Suprapubic skin (tissue), 4 donors: ENCODE measurements at regions not wholly inside any gene's neighbourhood (a gene's known extent, or its start where the extent isn't known, plus 50 kb on each side); places are given as distances from the start of the nearest gene placed in this dataset.

Experiments
- DNase-seq, 2 donors: peaks; one replicate each; pipeline ENCODE4 v3.0.0-alpha.2; 2019; ENCODE audit warnings: low spot score in 2 of 2
- H3K27ac ChIP-seq: fragments of 200-600 bp; sonication (generic); one replicate; pipeline ENCODE4 v1.5.1; 2019
- H3K27me3 ChIP-seq: fragments of 200-600 bp; sonication (generic); one replicate; pipeline ENCODE4 v1.5.1; 2019
- H3K36me3 ChIP-seq: fragments of 200-600 bp; sonication (generic); one replicate; pipeline ENCODE4 v1.5.1; 2019
- H3K4me1 ChIP-seq: fragments of 200-600 bp; sonication (generic); one replicate; pipeline ENCODE4 v1.5.1; 2019
- H3K4me3 ChIP-seq: fragments of 200-600 bp; sonication (generic); one replicate; pipeline ENCODE4 v1.5.1; 2019; ENCODE audit warnings: mild to moderate bottlenecking
- H3K9me3 ChIP-seq: fragments of 200-600 bp; sonication (generic); one replicate; pipeline ENCODE4 v1.5.1; 2019
- EP300 ChIP-seq: sonication (generic); formaldehyde crosslinking; IDR thresholded peaks from one replicate; pipeline ENCODE4 v1.6.1; 2017; ENCODE audit warnings: antibody characterized with exemption
- POLR2A ChIP-seq, 2 donors: fragments of 450-650 bp; IDR thresholded peaks; one replicate each; pipeline ENCODE4 v1.6.1; 2017; ENCODE audit warnings: antibody characterized with exemption in 2 of 2, mild to moderate bottlenecking in 2 of 2, moderate library complexity in 2 of 2
- POLR2AphosphoS5 ChIP-seq, 3 donors: sonication (generic); formaldehyde crosslinking; IDR thresholded peaks; one replicate each; pipeline ENCODE4 v1.6.1; 2017; ENCODE audit warnings: antibody characterized with exemption in 3 of 3
- WGBS: methylation state at CpG from one replicate; pipeline ENCODE4 v1.1.5; 2018; 5-methylcytosine and 5-hydroxymethylcytosine counted together
- TF ChIP-seq, protein P1 (sequence below), 2 donors: fragments of 200-600 bp in 1 of 2; fragments of 450-650 bp in 1 of 2; sonication (generic) in 1 of 2; IDR thresholded peaks; one replicate each; pipeline ENCODE4 v1.5.1; 2016 to 2019; ENCODE audit warnings: antibody characterized with exemption in 2 of 2, mild to moderate bottlenecking in 1 of 2, moderate library complexity in 1 of 2

- peak overlapping the region; percentile 51 for H3K27ac ChIP-seq
- H3K4me1 ChIP-seq, result peaks cover 36% of the 10 kb centered on the region
- no peaks in the 10 kb centered on the region for H3K36me3 ChIP-seq
- no peaks in the 10 kb centered on the region for H3K9me3 ChIP-seq
- 91% methylated on average over 5 of the region's 5 CpGs for WGBS
- TF ChIP-seq EP300 (no peak), POLR2AphosphoS5 (IDR thresholded peaks at IDR 0.05) (no peak), POLR2A (IDR thresholded peaks at IDR 0.05) (no peak)
- TF ChIP-seq, protein P1, sequence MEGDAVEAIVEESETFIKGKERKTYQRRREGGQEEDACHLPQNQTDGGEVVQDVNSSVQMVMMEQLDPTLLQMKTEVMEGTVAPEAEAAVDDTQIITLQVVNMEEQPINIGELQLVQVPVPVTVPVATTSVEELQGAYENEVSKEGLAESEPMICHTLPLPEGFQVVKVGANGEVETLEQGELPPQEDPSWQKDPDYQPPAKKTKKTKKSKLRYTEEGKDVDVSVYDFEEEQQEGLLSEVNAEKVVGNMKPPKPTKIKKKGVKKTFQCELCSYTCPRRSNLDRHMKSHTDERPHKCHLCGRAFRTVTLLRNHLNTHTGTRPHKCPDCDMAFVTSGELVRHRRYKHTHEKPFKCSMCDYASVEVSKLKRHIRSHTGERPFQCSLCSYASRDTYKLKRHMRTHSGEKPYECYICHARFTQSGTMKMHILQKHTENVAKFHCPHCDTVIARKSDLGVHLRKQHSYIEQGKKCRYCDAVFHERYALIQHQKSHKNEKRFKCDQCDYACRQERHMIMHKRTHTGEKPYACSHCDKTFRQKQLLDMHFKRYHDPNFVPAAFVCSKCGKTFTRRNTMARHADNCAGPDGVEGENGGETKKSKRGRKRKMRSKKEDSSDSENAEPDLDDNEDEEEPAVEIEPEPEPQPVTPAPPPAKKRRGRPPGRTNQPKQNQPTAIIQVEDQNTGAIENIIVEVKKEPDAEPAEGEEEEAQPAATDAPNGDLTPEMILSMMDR (IDR thresholded peaks at IDR 0.05), result no peak
- no peak overlapping the region for H3K4me3 ChIP-seq
- no peak for DNase-seq
- no peaks in the 10 kb centered on the region for H3K27me3 ChIP-seq
These were observed 152.7 kb downstream of the CD83 start for GRCh38 chr6:14270142-14270893.

GRCh38 chr6:14270925-14271788 lies 153.6 kb downstream of the CD83 start:
- Histone ChIP-seq H3K9me3 (no peaks in the 10 kb centered on the region), H3K4me3 (no peak overlapping the region), H3K4me1 (peaks cover 45% of the 10 kb centered on the region), H3K27ac (peak overlapping the region; percentile 67), H3K36me3 (no peaks in the 10 kb centered on the region), H3K27me3 (no peaks in the 10 kb centered on the region)
- peak in 1 of 3 donors; percentile 72 for TF ChIP-seq POLR2AphosphoS5 (IDR thresholded peaks at IDR 0.05)
- TF ChIP-seq, protein P1 (IDR thresholded peaks at IDR 0.05), result no peak
- DNase-seq, result peak in 1 of 2 donors; percentile 74
- 44% methylated on average over 11 of the region's 11 CpGs for WGBS

DNA sequence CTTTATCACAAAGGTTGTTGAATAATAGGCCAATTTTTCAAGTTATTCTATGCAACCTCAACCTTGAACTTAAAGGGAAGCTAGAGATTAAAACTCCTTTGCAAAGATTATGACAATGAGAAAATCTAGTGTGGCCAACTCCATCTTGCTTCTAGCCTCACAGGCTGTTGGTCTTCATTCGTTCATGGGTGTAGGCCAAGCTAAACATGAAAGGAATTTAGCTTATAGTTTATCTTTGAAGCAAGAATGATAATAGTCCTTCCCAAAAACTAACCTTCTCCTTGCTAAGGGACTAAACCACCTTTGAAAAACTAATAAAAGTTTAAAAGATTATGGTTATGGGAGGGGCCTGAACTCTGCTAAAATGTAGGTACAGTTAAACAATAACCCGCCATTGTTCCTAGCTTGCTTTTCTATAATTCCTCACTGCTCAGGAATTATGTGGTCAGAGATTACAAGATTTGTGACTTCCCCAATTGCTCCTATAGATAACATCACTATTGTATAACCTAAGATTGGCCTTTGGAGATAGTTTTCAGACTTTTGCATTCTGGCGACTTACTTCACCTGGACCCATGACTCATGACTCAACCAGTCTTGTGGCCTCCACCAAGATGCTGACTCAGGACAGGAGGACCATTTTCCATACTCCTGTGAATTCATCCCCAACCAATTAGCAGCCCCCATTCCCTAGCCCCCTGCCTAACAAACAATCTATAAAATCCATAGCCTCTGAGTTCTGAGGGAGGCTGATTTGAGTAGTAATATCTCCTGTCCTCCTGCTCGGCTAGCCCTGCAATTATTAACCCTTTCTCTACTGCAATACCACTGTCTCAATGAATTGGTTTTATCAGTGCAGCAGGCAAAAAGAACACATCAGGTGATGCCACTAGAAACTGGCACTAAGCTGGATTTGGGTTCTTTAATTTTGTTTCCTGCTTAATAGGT lies 154.5 kb downstream of the CD83 start:
- Histone ChIP-seq H3K4me3 (no peak overlapping the region), H3K4me1 (peaks cover 52% of the 10 kb centered on the region), H3K36me3 (no peaks in the 10 kb centered on the region), H3K27me3 (no peaks in the 10 kb centered on the region), H3K9me3 (no peaks in the 10 kb centered on the region), H3K27ac (peak overlapping the region; percentile 67)
- no peak for DNase-seq
- 77% methylated on average over 4 of the region's 4 CpGs for WGBS
- TF ChIP-seq, protein P1 (IDR thresholded peaks at IDR 0.05), result no peak
- TF ChIP-seq POLR2A (IDR thresholded peaks at IDR 0.05), result no peak
- no peak for TF ChIP-seq POLR2AphosphoS5 (IDR thresholded peaks at IDR 0.05)
- TF ChIP-seq EP300, result no peak

- WGBS, result 100% methylated on average over 1 of the region's 1 CpG
- Histone ChIP-seq H3K36me3 (no peaks in the 10 kb centered on the region), H3K9me3 (no peaks in the 10 kb centered on the region), H3K27me3 (no peaks in the 10 kb centered on the region), H3K27ac (no peak overlapping the region), H3K4me3 (no peak overlapping the region), H3K4me1 (peaks cover 52% of the 10 kb centered on the region)
- TF ChIP-seq, protein P1 (IDR thresholded peaks at IDR 0.05), result no peak
- no peak for TF ChIP-seq POLR2AphosphoS5 (IDR thresholded peaks at IDR 0.05)
- no peak for DNase-seq
These were observed 155.1 kb downstream of the CD83 start for GRCh38 chr6:14272737-14273085.
